HepG2 (cell line): ENCODE measurements at regions not wholly inside any gene's neighbourhood (a gene's known extent, or its start where the extent isn't known, plus 50 kb on each side); places are given as distances from the start of the nearest gene placed in this dataset.

ENCODE experiments used
- ATAC-seq: fragments of 200-7000 bp; cut with Tn5 transposase; 3 replicates; pipeline ENCODE4 v1.9.1; 2020; ENCODE audit warnings: mild to moderate bottlenecking, moderate library complexity
- BruUV-seq: library from RNA; stranded (reverse); fragments of 400-500 nt; replicated peaks from 2 replicates; lab custom pipeline; 2021; lab: Mats Ljungman, UMichigan
- CTCF ChIA-PET: fragments of 300-600 bp; formaldehyde crosslinking; extraction: SDS; loops from one replicate; lab custom pipeline; 2021; ENCODE audit warnings: low total read pairs, inconsistent platforms, low intra/inter-chr PET ratio; lab: Yijun Ruan, JAX
- POLR2A ChIA-PET: fragments of 350-600 bp; sonication (Branson Sonifier 250); formaldehyde crosslinking; loops from one replicate; lab custom pipeline; 2020; ENCODE audit warnings: antibody characterized with exemption, inconsistent platforms; lab: Yijun Ruan, JAX
- DNase-seq: peaks from one replicate; pipeline ENCODE4 v3.0.0-alpha.2; 2015; ENCODE audit warnings: low spot score
- FAIRE-seq: peaks from 3 replicates; lab custom pipeline; 2011; peaks lifted over from hg19 to GRCh38; lab: Jason Lieb, UNC
- H2AFZ ChIP-seq: one replicate; pipeline ENCODE4 v1.6.1; 2011; ENCODE audit warnings: low read length, inconsistent platforms
- H3K27ac ChIP-seq: fragments of 300-600 bp; 3 replicates; pipeline ENCODE4 v1.8.0; 2011; ENCODE audit warnings: mixed run types, mild to moderate bottlenecking, mixed read lengths, low read length, inconsistent platforms; ENCODE audit not compliant: insufficient read depth; ENCODE audit errors: extremely low read length
- H3K27me3 ChIP-seq, 2 experiments: fragments of 200-600 bp in 1 of 2; 2 replicates in 1 of 2; 3 replicates in 1 of 2; pipeline versions ENCODE4 v1.6.0 to v1.8.0; 2011; ENCODE audit warnings: low read length in 2 of 2, mild to moderate bottlenecking in 2 of 2, moderate library complexity in 2 of 2, inconsistent platforms in 1 of 2; ENCODE audit not compliant: insufficient read depth in 2 of 2, control insufficient read depth in 1 of 2
- H3K36me3 ChIP-seq, 2 experiments: fragments of 200-600 bp in 1 of 2; replicated peaks in 1 of 2; 2 replicates in 1 of 2; 3 replicates in 1 of 2; pipeline versions ENCODE4 v1.5.1 to v1.8.0; 2011; ENCODE audit warnings: low read length in 2 of 2, inconsistent platforms in 1 of 2; ENCODE audit not compliant: insufficient read depth in 2 of 2, control insufficient read depth in 1 of 2
- H3K4me1 ChIP-seq: 2 replicates; pipeline ENCODE4 v1.5.1; 2012; ENCODE audit warnings: low read length, inconsistent platforms; ENCODE audit not compliant: insufficient read depth
- H3K4me2 ChIP-seq: 2 replicates; pipeline ENCODE4 v1.6.0; 2011; ENCODE audit warnings: low read depth, low read length, inconsistent platforms
- H3K4me3 ChIP-seq, 3 experiments: fragments of 200-600 bp in 1 of 3; sonication (generic), shearing (Covaris generic) in 1 of 3; replicated peaks in 1 of 3; 2 replicates each; pipeline ENCODE4 v1.5.1; 2011 to 2016; ENCODE audit warnings: low read length in 3 of 3, inconsistent platforms in 2 of 3, low read depth in 2 of 3, mild to moderate bottlenecking in 2 of 3, control low read depth in 1 of 3, mixed read lengths in 1 of 3; ENCODE audit not compliant: insufficient read depth in 1 of 3
- H3K79me2 ChIP-seq: one replicate; pipeline ENCODE4 v1.6.1; 2011; ENCODE audit warnings: low read length, inconsistent platforms; ENCODE audit not compliant: insufficient read depth
- H3K9ac ChIP-seq: 2 replicates; pipeline ENCODE4 v1.6.0; 2011; ENCODE audit warnings: mild to moderate bottlenecking, low read depth, low read length, inconsistent platforms; ENCODE audit not compliant: insufficient read depth
- H3K9me3 ChIP-seq: 2 replicates; pipeline ENCODE4 v1.5.1; 2012; ENCODE audit warnings: mild to moderate bottlenecking, low read length
- H4K20me1 ChIP-seq: 2 replicates; pipeline ENCODE4 v1.6.0; 2011; ENCODE audit warnings: inconsistent platforms, mild to moderate bottlenecking, low read length, moderate library complexity; ENCODE audit not compliant: insufficient read depth
- HIC2 ChIP-seq: sonication (generic); formaldehyde crosslinking; IDR thresholded peaks from 2 replicates; pipeline ENCODE4 v1.9.0; 2022; ENCODE audit warnings: low read depth, missing genetic modification reagents
- RAD21 ChIP-seq: fragments of 450-650 bp; formaldehyde crosslinking; IDR thresholded peaks from 2 replicates; pipeline ENCODE4 v1.5.0; 2020; ENCODE audit warnings: mild to moderate bottlenecking
- RFX5 ChIP-seq: IDR thresholded peaks from 2 replicates; pipeline ENCODE4 v1.6.1; 2011; ENCODE audit warnings: low read depth, low read length, improper control_type of control experiment
- ZNF251 ChIP-seq: sonication (generic); formaldehyde crosslinking; IDR thresholded peaks from 2 replicates; pipeline ENCODE4 v1.9.0; 2021; ENCODE audit warnings: mild to moderate bottlenecking, missing genetic modification reagents
- WGBS: methylation state at CpG from one replicate; pipeline ENCODE4 v1.1.6; 2017; ENCODE audit warnings: low lambda C conversion rate; 5-methylcytosine and 5-hydroxymethylcytosine counted together
- in situ Hi-C: cut with HindIII; loops from 2 replicates; pipeline ENCODE4 v1.10.0; 2017; ENCODE audit warnings: low pct_unique_long_range_greater_than_20kb; ENCODE audit not compliant: extremely low pct_ligation_motif_present
- intact Hi-C: fragments of 100-400 bp; cut with micrococcal nuclease; formaldehyde crosslinking; loops from one replicate; pipeline ENCODE4 v1.10.0; 2022; ENCODE audit not compliant: unreplicated experiment
- TF ChIP-seq, protein P1 (sequence below): sonication (generic); formaldehyde crosslinking; IDR thresholded peaks from 2 replicates; pipeline ENCODE4 v1.8.0; 2022; ENCODE audit warnings: missing genetic modification reagents, mild to moderate bottlenecking, moderate library complexity, borderline replicate concordance
- TF ChIP-seq, protein P2 (sequence below): sonication (generic); formaldehyde crosslinking; IDR thresholded peaks from 2 replicates; pipeline ENCODE4 v1.5.0; 2020; ENCODE audit warnings: mild to moderate bottlenecking, missing genetic modification reagents, borderline replicate concordance

DNA sequence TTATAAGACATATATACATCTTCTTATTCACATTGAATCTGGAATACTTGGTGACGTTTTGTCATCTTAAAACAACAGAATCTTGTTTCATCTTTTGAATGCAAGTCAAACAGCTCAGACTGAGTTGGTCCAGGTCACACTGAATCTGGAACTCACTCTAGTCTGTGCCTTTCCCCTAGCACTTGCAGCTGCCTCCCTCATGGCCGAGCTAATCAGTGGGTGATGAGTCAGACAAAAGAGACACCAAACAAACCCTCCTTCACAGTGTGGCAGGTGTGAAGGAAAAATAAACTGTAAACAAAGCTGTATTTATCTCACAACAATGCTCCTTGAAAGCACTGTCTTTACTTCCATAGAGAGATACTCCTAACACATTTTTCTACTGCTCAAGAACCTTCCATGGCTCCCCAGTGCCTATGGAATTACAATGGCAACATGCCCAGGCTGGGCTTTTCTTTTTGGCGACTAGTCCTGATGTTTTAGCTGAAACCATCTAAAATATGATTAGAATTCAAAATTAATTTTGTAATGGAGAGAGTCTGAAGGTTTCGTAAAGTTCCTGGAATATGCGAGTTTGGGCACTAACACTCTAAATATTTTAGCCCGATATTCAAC lies 140.0 kb downstream of the ZNF365 start:
- Histone ChIP-seq H3K36me3 (no peaks in the 10 kb centered on the region), H2AFZ (no peak overlapping the region), H3K27me3 (no peaks in the 10 kb centered on the region), H4K20me1 (no peaks in the 10 kb centered on the region), H3K4me3 (no peak overlapping the region), H3K27ac (no peak overlapping the region), H3K4me2 (no peak overlapping the region), H3K9ac (no peak overlapping the region), H3K9me3 (no peaks in the 10 kb centered on the region)
- in situ Hi-C loops: no loop called here
- intact Hi-C loops: no loop called here
- CTCF ChIA-PET: no interaction called here
- DNase-seq (no peak), ATAC-seq (no peak), FAIRE-seq (no peak)
- WGBS: 27% methylated on average over 6 of the region's 6 CpGs
- BruUV-seq: no TSS peak
- no peak for TF ChIP-seq RAD21
- TF ChIP-seq RFX5: no peak
- TF ChIP-seq HIC2 (CRISPR knock-in tag): no peak
- TF ChIP-seq ZNF251 (CRISPR knock-in tag): no peak
- TF ChIP-seq, all 625 proteins: peak for 0
- no peaks in the 10 kb centered on the region for H3K79me2 ChIP-seq
- no peaks in the 10 kb centered on the region for H3K4me1 ChIP-seq
- POLR2A ChIA-PET: no interaction called here

DNA sequence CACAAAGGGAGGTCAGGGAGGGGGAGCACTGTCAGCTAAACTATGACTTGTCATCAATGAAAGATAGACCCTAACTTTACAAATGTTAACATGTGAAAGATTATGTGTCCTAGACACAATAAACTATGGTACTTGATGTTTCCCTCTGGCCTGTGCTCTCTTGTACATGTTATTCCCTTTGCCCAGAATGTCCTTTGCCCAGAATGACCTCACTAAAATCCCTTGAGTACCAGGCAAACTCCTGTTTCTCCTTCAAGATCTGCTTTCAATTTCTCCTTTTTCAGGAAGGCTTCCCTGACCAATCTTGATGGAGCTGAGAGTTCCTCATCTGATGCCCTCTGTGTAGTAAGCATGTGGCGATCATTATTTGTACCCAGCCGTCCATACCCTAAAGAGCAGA lies 143.1 kb downstream of the ZNF365 start:
- in situ Hi-C loops (no loop called here), intact Hi-C loops (no loop called here)
- WGBS: 40% methylated on average over 2 of the region's 2 CpGs
- H3K36me3 ChIP-seq: no peaks in the 10 kb centered on the region
- H3K9me3 ChIP-seq: no peaks in the 10 kb centered on the region
- ATAC-seq (no peak), FAIRE-seq (no peak), DNase-seq (no peak)
- ChIA-PET POLR2A (no interaction called here), CTCF (no interaction called here)
- H2AFZ ChIP-seq: no peak overlapping the region
- H3K4me3 ChIP-seq: no peak overlapping the region
- H3K27ac ChIP-seq: no peak overlapping the region
- H3K4me1 ChIP-seq: no peaks in the 10 kb centered on the region
- no peaks in the 10 kb centered on the region for H4K20me1 ChIP-seq
- no peaks in the 10 kb centered on the region for H3K79me2 ChIP-seq
- H3K27me3 ChIP-seq: no peaks in the 10 kb centered on the region
- BruUV-seq: no TSS peak
- H3K9ac ChIP-seq: no peak overlapping the region
- no peak overlapping the region for H3K4me2 ChIP-seq
- TF ChIP-seq, protein P1, sequence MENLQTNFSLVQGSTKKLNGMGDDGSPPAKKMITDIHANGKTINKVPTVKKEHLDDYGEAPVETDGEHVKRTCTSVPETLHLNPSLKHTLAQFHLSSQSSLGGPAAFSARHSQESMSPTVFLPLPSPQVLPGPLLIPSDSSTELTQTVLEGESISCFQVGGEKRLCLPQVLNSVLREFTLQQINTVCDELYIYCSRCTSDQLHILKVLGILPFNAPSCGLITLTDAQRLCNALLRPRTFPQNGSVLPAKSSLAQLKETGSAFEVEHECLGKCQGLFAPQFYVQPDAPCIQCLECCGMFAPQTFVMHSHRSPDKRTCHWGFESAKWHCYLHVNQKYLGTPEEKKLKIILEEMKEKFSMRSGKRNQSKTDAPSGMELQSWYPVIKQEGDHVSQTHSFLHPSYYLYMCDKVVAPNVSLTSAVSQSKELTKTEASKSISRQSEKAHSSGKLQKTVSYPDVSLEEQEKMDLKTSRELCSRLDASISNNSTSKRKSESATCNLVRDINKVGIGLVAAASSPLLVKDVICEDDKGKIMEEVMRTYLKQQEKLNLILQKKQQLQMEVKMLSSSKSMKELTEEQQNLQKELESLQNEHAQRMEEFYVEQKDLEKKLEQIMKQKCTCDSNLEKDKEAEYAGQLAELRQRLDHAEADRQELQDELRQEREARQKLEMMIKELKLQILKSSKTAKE (CRISPR knock-in tag): no peak
- TF ChIP-seq, protein P2, sequence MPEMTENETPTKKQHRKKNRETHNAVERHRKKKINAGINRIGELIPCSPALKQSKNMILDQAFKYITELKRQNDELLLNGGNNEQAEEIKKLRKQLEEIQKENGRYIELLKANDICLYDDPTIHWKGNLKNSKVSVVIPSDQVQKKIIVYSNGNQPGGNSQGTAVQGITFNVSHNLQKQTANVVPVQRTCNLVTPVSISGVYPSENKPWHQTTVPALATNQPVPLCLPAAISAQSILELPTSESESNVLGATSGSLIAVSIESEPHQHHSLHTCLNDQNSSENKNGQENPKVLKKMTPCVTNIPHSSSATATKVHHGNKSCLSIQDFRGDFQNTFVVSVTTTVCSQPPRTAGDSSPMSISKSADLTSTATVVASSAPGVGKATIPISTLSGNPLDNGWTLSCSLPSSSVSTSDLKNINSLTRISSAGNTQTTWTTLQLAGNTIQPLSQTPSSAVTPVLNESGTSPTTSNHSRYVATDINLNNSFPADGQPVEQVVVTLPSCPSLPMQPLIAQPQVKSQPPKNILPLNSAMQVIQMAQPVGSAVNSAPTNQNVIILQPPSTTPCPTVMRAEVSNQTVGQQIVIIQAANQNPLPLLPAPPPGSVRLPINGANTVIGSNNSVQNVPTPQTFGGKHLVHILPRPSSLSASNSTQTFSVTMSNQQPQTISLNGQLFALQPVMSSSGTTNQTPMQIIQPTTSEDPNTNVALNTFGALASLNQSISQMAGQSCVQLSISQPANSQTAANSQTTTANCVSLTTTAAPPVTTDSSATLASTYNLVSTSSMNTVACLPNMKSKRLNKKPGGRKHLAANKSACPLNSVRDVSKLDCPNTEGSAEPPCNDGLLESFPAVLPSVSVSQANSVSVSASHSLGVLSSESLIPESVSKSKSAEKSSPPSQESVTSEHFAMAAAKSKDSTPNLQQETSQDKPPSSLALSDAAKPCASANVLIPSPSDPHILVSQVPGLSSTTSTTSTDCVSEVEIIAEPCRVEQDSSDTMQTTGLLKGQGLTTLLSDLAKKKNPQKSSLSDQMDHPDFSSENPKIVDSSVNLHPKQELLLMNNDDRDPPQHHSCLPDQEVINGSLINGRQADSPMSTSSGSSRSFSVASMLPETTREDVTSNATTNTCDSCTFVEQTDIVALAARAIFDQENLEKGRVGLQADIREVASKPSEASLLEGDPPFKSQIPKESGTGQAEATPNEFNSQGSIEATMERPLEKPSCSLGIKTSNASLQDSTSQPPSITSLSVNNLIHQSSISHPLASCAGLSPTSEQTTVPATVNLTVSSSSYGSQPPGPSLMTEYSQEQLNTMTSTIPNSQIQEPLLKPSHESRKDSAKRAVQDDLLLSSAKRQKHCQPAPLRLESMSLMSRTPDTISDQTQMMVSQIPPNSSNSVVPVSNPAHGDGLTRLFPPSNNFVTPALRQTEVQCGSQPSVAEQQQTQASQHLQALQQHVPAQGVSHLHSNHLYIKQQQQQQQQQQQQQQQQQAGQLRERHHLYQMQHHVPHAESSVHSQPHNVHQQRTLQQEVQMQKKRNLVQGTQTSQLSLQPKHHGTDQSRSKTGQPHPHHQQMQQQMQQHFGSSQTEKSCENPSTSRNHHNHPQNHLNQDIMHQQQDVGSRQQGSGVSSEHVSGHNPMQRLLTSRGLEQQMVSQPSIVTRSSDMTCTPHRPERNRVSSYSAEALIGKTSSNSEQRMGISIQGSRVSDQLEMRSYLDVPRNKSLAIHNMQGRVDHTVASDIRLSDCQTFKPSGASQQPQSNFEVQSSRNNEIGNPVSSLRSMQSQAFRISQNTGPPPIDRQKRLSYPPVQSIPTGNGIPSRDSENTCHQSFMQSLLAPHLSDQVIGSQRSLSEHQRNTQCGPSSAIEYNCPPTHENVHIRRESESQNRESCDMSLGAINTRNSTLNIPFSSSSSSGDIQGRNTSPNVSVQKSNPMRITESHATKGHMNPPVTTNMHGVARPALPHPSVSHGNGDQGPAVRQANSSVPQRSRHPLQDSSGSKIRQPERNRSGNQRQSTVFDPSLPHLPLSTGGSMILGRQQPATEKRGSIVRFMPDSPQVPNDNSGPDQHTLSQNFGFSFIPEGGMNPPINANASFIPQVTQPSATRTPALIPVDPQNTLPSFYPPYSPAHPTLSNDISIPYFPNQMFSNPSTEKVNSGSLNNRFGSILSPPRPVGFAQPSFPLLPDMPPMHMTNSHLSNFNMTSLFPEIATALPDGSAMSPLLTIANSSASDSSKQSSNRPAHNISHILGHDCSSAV (CRISPR knock-in tag): no peak
